Mucosa of rectum (tissue), 2 donors: ENCODE measurements at regions not wholly inside any gene's neighbourhood (a gene's known extent, or its start where the extent isn't known, plus 50 kb on each side); places are given as distances from the start of the nearest gene placed in this dataset.

Experiments used
- H3K27ac ChIP-seq, 2 donors: one replicate each; pipeline ENCODE4 v1.7.0; 2013; ENCODE audit warnings: inconsistent platforms in 2 of 2, low read depth in 2 of 2, low read length in 2 of 2
- H3K27me3 ChIP-seq, 2 donors: one replicate each; pipeline ENCODE4 v1.7.0; 2013; ENCODE audit warnings: low read length in 2 of 2; ENCODE audit not compliant: control insufficient read depth in 2 of 2, insufficient read depth in 2 of 2
- H3K36me3 ChIP-seq, 2 donors: one replicate each; pipeline ENCODE4 v1.7.0; 2013; ENCODE audit warnings: low read length in 2 of 2; ENCODE audit not compliant: control insufficient read depth in 2 of 2, insufficient read depth in 2 of 2
- H3K4me1 ChIP-seq, 2 donors: one replicate each; pipeline ENCODE4 v1.7.0; 2013; ENCODE audit warnings: low read length in 2 of 2, mild to moderate bottlenecking in 1 of 2; ENCODE audit not compliant: control insufficient read depth in 2 of 2, insufficient read depth in 2 of 2
- H3K4me3 ChIP-seq, 2 donors: one replicate each; pipeline ENCODE4 v1.7.0; 2013; ENCODE audit warnings: low read length in 2 of 2
- H3K9ac ChIP-seq, 2 donors: one replicate each; pipeline ENCODE4 v1.7.0; 2013; ENCODE audit warnings: low read length in 2 of 2, low read depth in 1 of 2, mild to moderate bottlenecking in 1 of 2
- H3K9me3 ChIP-seq, 2 donors: one replicate each; pipeline ENCODE4 v1.7.0; 2013; ENCODE audit warnings: low read length in 2 of 2; ENCODE audit not compliant: control insufficient read depth in 2 of 2
- donor health status: healthy.
- donor health status: Normal muscosa, but diverticular disease.

DNA sequence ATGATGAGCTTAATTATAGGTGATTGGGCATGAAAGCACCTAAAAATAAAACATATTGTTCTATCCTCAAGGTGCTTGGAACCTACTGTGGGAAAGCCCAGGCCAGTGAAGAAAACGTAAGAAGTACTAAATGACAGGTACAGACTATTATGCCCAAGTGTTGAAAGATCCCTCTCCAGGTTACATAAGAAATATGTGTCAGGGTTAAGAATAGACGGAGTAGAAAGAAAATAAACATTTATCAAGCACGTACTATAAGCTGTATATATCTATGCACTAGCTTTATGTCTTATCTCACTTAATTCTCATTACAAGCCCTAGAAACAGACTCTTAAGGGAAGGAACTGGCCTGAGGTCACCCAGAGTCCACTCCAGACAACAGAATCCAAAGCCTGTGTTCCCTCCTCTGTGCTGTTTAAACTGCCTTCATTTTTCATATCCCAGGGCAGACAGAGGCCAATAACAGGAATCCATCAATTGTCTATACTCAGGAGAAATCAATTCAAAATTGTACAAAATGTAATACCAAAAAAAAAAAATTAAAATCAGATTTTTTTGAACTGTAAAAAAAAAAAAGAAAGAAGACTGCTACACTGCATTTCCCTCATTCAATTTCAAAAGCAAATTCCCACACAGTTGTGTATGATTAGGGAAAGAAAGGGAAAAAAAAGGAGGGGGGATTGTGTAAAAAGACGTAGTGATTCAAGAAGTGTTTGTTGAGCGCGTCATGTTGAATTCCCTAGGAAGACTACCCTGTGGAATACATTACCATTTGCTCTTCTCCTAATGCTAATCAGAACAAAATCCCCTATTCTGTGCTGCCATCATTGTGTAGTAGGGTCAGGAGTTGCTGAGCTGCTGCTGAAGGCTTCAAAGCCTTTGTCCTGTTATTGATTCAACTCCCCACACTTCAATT, 156.3 kb downstream of the IRS1 start:
- Histone ChIP-seq H3K9me3 (no peaks in the 10 kb centered on the region), H3K36me3 (no peaks in the 10 kb centered on the region), H3K9ac (no peak overlapping the region), H3K4me3 (no peak overlapping the region), H3K4me1 (no peaks in the 10 kb centered on the region), H3K27me3 (no peaks in the 10 kb centered on the region), H3K27ac (no peak overlapping the region)

DNA sequence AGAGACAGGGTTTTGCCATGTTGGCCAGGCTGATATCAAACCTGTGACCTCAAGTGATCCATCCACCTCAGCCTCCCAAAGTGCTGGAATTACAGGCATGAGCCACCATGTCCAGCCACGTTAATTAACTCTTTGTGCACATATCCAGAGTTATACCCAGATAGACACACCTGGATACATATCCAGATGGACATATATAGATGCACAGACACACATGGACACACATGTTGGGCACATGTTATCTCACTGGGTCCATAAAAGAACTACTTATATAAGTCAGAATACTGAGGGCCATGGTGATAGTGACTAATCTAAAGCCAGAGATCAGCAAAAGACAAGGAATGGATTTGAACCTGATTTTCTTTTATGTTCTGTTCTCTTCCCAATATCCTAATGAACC, 158.6 kb downstream of the IRS1 start:
- no peaks in the 10 kb centered on the region for H3K27me3 ChIP-seq
- H3K27ac ChIP-seq: no peak overlapping the region
- H3K4me3 ChIP-seq: no peak overlapping the region
- no peaks in the 10 kb centered on the region for H3K4me1 ChIP-seq
- no peak overlapping the region for H3K9ac ChIP-seq
- H3K36me3 ChIP-seq: no peaks in the 10 kb centered on the region
- H3K9me3 ChIP-seq: no peaks in the 10 kb centered on the region

DNA sequence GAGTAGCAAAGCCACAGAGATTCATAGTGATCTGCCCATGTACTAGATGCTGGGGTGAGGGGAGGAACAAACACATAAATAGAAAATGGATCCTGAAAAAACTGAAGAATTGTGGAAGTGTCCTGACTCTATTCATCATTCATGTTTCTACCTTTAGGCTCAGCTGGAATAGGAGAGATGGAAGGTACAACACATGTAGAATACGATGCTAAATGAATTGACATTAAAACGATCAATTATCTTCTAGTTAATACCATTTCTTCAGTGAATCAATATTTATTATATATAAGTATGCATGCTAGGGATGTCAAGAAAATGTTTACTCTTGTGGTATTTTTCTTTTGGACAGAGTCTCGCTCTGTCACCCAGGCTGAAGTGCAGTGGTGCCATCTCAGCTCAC, 159.1 kb downstream of the IRS1 start:
- Histone ChIP-seq H3K9ac (no peak overlapping the region), H3K4me3 (no peak overlapping the region), H3K9me3 (no peaks in the 10 kb centered on the region), H3K36me3 (no peaks in the 10 kb centered on the region), H3K27ac (no peak overlapping the region), H3K27me3 (no peaks in the 10 kb centered on the region), H3K4me1 (no peaks in the 10 kb centered on the region)

DNA sequence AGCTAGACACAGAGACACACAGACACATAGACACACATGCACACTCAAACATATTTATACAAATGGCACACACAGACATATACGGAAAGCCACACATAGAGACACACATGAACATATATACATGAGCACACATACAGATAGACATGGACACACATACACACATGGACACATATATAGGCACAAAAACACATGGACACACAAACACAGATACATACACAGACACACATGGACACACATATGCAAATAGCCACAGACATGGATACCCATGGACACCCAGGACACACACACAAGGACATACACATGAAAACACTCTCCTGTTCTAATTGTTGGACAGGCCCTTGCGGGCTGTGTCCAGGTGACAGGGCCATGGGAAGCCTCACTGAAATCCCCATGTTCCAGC, 160.1 kb downstream of the IRS1 start:
- Histone ChIP-seq H3K4me1 (no peaks in the 10 kb centered on the region), H3K9me3 (no peaks in the 10 kb centered on the region), H3K9ac (no peak overlapping the region), H3K27me3 (no peaks in the 10 kb centered on the region), H3K4me3 (no peak overlapping the region), H3K36me3 (no peaks in the 10 kb centered on the region), H3K27ac (no peak overlapping the region)

DNA sequence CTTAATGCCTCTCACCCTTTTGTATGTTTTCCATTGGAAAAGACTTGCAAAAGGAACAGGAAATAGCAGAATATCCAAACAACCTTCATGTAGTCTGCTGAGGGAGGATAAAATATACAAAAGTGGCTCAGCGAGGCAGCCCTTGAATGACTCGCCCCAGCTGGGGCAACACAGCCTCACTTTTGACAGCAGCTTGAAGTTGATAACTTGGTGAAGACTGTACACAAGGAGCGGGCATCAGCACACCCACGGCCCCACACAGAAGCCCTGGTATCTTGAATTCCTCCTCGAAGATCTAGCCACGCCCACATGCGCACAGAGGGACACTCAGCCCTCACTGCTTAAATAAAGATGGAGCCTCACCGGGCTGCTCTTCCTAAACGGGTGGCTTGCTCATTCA, 161.0 kb downstream of the IRS1 start:
- Histone ChIP-seq H3K9ac (no peak overlapping the region), H3K4me1 (no peaks in the 10 kb centered on the region), H3K9me3 (no peaks in the 10 kb centered on the region), H3K4me3 (no peak overlapping the region), H3K27me3 (no peaks in the 10 kb centered on the region), H3K27ac (no peak overlapping the region), H3K36me3 (no peaks in the 10 kb centered on the region)

DNA sequence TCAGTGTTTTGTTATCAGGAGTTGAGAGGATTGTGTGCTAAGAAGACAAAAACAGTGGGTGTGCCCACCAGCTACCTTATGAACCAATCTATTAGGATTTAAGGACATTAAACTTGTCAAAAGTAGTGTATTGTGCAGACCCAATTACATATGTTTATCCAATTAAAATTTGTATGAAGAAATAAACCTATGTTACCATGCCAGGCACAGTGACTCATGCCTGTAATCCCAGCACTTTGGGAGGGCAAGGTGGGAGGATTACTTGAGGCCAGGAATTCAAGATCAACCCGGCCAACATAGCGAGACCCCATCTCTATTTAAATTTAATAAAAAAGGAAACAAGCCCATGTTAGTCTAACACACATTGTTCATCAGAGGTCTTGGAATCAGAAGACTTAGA, 162.2 kb downstream of the IRS1 start:
- Histone ChIP-seq H3K9me3 (no peaks in the 10 kb centered on the region), H3K27me3 (no peaks in the 10 kb centered on the region), H3K27ac (no peak overlapping the region), H3K4me1 (no peaks in the 10 kb centered on the region), H3K9ac (no peak overlapping the region), H3K36me3 (no peaks in the 10 kb centered on the region), H3K4me3 (no peak overlapping the region)

DNA sequence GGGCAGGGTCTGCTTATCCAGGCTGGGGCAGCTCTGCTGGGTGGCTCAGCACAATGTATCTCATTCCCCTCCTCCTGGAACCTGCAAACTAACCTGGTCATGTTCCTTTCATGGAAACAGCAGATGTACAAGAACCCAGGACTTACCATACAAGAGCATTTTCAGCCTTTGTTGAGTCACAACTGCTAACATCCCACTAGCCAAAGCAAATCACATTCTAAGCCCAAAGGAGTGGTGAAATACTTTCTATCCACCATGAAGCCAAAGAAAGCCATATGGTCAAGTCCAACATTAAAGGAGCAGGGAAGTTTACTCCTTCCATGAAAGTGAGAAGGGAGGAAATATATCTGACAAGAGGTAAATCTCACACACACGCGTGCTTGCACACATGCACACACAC, 163.0 kb downstream of the IRS1 start:
- no peak overlapping the region for H3K27ac ChIP-seq
- H3K9me3 ChIP-seq: no peaks in the 10 kb centered on the region
- H3K4me1 ChIP-seq: no peaks in the 10 kb centered on the region
- no peaks in the 10 kb centered on the region for H3K27me3 ChIP-seq
- no peak overlapping the region for H3K9ac ChIP-seq
- H3K36me3 ChIP-seq: no peaks in the 10 kb centered on the region
- no peak overlapping the region for H3K4me3 ChIP-seq

DNA sequence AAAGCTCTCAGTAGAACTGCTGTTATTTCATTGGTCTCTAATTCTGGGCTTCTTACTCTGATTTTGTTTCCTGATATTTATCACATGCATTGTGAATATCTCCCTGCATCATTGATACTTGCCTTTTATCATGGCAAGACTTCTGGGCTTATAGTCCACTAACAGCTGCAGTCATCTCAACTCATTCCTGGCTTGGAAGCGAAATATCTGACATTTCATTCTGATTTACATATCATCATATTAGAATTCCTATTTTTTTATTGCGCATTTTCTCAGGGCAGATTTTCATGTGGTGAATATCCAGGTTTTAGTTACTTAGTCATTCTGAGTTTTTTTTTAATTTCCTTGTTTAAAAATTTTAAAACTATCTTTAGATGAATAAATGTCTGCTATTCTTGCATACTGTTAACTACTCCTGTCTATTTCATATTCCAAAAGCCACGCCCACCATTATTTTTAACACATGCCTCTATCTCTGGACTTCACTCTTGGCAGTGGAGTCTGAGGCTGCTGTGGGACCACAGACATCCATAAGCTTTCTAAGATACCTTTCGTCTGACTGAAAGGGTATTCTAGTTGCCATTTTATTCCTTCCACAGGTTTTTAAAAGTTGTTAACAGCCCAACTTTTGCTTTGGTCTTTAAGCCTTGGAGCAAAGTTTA, 164.5 kb downstream of the IRS1 start:
- Histone ChIP-seq H3K36me3 (no peaks in the 10 kb centered on the region), H3K9ac (no peak overlapping the region), H3K27me3 (no peaks in the 10 kb centered on the region), H3K4me1 (no peaks in the 10 kb centered on the region), H3K27ac (no peak overlapping the region), H3K4me3 (no peak overlapping the region), H3K9me3 (no peaks in the 10 kb centered on the region)

DNA sequence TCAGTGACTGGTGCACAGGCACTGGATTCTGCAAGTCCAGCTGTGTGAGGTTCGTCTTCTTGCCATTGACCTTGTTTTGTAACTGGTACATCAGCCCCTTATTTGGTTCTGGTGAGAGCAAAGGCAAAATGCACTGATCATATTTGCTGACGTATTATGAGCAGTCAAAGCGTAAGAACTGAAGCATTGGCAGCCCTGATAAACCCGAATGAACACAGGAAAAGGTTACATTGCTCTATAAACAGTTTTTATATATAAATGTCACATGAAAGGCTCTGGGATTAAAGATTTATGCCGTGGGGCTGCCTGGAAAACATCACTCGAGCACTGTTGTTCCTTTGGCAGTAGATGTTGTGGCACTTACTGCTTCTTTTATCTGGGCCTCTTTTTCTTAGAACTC, 167.9 kb downstream of the IRS1 start:
- Histone ChIP-seq H3K9ac (no peak overlapping the region), H3K27ac (no peak overlapping the region), H3K27me3 (no peaks in the 10 kb centered on the region), H3K4me3 (no peak overlapping the region), H3K4me1 (no peaks in the 10 kb centered on the region), H3K9me3 (no peaks in the 10 kb centered on the region), H3K36me3 (no peaks in the 10 kb centered on the region)

DNA sequence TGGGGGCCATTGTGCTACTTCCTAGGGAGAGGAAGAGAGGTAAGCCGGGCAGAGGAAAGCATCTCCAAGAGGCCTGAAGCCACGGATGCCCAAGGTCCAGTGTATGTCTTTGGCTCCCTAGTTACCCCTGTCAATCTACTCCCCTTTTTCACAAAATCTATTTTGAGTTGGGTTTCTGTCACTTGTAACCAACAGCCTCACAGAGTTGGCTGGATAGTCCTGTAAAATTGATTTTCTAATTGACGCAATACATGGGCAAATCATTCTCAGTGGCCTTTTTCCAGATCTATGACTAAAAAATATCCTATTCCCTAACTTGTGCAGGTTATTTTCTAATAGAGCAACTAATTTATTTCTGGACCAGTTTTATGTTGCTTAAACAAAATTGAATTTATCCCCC, 168.4 kb downstream of the IRS1 start:
- no peak overlapping the region for H3K9ac ChIP-seq
- H3K36me3 ChIP-seq: no peaks in the 10 kb centered on the region
- no peak overlapping the region for H3K4me3 ChIP-seq
- peak overlapping the region in 1 of 2 donors; percentile 19 for H3K27ac ChIP-seq
- no peaks in the 10 kb centered on the region for H3K4me1 ChIP-seq
- no peaks in the 10 kb centered on the region for H3K27me3 ChIP-seq
- H3K9me3 ChIP-seq: no peaks in the 10 kb centered on the region
